GM19328 (cell line): ENCODE measurements at regions not wholly inside any gene's neighbourhood (a gene's known extent, or its start where the extent isn't known, plus 50 kb on each side); places are given as distances from the start of the nearest gene placed in this dataset.

ENCODE experiments used
- ATAC-seq: cut with Tn5 transposase; IDR thresholded peaks from one replicate; pipeline ENCODE4 v1.9.1; 2021; ENCODE audit warnings: mild to moderate bottlenecking, moderate library complexity; ENCODE audit not compliant: unreplicated experiment

DNA sequence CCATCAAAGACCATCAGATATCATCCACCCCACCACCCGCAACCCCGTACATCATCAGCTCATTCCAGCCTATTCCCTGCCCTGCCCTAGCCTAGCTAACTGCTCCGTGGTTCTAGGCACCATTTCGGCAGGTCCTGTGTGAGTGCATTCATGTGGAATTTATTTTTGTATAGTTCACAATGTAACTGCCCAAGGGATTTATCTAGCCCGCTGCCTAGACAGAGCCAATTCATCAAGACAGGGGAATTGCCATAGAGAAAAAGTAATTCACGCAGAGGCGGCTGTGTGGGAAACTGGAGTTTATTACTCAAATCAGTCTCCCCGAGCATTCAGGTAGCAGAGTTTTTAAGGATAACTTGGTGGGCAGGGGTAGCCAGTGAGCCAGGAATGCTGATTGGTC is 109.2 kb upstream of the UBL3 start:
- ATAC-seq, result no peak

DNA sequence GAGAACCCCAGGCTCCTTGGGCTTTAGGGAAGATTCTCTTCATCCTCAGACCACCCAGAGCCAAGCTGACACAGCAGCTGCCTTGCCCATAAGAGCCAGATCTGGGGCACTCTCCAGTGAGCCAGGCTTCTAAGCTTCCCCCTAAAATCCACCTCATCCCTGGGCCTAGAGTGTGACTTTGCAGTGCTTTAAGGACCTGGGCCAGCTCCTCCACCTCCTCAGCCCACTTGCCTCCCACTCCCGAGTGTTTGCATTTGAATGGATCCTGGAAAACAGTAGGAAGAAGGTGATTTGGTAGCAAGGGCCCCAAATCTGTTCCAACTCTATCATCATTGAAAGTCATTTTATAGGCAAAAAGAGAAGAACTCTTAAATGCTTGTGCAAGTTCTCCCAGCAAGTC is 108.7 kb upstream of the UBL3 start:
- ATAC-seq, result no peak

DNA sequence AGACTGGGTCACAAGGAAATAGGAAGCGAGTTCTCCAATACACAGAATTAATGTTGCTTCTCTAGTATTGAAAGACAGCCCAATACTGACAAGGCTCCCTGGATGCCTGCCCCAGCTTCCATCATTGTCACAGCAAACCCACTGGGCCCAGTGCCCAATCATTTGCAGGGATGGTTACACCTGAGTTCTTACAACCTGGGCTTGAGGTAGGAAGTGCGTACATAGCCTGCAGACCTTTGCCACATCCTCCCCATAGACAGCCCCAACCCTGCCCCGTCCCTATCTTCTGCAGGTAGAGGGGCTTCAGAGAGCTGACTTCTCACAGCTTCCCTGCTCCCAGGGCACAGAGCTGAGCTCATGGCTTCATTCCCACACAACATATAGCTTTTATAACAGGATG is 108.1 kb upstream of the UBL3 start:
- ATAC-seq, result no peak

DNA sequence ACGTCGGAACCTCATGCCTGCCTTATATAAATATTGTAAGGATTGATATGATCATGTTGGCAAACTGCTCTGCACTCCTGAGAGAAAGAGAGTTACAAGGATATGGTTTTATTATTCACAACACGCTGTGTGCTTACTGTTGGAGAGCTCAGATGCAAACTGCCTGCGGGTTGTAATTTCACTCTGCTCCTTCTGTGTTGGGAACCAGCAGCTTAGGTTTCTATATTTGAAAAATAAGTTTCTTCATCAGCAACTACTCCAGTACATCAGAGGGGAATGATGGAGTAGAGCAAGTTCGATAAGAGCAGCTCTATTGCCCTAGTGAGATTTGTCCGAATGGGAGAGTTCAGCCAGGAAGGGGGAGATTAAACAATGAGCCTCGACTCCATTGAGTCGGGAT is 106.9 kb upstream of the UBL3 start:
- ATAC-seq, result no peak

DNA sequence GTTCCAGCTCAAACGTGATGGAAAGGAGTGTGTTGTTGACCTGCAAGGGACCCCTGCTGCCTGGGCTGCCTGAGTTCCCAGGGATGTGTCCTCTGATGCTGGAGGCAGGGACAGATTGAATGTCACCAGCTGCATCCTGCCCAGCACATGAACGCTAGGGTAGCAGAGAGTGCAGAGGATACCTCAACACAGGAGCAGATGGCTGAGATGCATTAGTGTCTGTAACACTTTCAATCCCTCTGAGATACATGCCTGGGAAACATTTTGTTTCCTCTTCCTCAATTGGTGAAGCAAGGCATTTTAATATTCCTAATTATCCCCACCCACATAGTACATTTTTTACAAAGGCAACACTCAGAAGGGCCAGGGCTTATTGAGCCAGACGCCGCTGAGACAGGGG is 106.4 kb upstream of the UBL3 start:
- no peak for ATAC-seq

DNA sequence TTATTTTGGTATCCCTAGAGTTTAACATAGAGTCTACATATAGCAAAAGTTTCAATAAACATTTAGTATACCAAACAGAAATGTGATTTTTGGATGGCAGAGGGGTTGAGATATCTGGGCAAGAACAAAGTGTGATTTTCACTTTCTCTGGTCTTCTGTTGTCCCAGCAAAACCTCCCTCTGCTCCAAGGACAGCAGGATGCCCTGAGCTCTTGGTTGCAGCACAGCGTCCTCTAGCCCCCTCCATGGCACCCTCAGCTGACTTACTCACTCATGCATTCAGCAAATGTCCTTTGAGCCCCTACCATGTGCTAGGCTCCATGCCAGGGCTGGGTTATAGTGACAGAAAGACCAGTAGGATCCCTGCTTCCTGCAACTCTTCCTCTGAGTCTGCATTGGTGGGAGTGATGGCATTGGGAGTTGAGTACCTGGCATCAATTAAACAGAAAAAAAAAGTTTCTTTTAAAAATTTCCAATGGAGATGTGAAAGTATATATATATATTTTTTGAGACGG is 104.8 kb upstream of the UBL3 start:
- no peak for ATAC-seq

DNA sequence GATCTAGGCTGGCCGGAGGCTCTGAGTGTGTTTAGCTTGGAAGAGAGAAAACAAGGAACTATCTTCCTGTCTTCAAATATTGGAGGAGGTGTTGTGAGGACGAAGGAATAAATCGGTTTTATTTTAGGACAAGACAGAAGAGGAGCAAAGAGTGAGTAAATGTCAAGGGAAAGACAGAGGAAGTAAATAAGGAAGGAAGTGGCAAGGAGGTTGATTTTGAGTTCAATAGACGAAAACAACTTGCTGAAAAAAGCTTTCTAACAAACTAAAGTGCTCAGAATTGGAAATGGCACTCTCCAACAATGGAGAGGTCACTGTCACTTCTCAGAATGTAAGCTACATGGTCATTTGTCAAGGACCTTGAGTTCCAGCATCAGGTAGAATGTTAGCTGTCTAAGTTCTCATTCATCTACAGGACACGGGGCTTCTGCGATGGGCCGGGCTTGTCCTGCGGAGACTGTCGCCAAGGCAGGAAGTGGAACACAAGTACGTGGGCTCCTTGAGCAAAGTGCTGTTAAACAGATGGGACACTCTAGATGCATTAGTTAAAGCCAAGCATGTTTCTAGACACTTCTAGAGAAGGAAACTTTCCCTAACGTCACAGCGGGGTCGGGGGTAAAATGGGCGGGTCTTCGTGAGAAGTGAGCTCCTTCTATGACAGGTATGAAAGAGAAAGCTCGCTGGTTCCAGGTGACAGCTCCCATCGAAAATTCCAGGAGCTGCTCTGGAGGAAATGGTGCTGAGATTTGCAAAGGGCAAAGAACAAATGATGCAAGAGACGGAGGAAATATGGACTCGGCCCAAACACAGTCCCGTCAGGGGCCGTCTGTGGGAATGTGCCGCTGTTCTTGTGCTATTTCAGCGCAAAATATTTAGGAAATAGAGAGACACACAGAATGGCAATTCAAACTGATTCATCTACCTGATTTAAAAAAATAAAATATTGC is 103.9 kb upstream of the UBL3 start:
- ATAC-seq, result no peak

DNA sequence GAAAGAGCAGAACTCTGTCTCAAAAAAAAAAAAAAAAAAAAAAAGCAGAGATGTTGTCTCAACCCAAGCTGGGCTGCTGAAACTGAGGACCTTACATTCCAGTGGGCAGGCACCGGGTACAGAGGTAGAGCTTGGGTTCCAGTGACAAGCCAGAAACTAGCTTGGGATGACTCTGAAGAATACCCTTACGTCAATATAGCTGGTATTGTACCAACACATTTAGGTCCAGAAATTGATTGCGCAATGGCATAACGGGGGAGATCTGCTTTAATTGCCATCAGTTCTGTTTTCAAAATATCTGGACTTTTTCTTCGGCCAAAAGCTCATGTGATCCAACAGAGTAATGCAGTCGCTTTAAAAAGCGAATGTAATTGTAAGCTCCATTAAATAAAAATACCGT is 103.1 kb upstream of the UBL3 start:
- ATAC-seq, result no peak

DNA sequence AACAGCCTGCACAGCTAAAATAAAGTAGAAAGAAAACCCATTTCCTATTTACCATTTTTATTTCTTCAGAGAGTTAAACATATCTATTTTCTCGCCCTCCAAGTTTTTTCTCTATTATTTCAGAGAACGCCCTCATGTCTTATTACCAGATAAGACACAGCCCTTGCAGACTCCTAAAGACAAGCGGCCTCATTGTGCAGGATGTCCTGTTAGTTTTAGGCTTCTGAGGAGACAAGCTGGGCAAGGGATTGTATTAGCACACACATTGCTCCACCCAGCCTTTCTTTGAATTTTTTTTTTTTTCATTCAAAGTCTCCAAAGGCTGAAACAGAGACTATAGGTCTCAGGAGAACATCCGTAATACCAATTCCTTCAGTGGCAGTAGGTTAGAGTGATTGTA is 101.8 kb upstream of the UBL3 start:
- no peak for ATAC-seq

DNA sequence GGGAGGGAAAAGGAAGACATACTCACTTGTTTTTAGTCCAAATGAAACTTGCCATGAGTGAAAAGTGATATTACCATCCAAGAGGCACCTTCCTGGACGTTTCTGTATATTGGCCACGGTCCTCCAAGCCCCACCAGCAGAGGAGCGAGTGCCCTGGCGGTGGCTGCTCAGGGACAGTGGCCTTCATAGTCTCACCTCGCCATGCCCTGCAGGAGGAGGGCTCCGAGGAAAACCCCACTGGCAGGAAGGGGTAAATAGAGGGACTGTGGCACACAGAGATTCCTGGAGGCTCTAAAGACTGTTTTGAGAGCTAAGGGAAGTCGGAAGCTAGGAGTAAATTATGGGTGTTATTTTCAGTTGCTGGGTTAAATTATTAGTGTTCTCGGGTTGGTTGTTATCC is 98.4 kb upstream of the UBL3 start:
- no peak for ATAC-seq

DNA sequence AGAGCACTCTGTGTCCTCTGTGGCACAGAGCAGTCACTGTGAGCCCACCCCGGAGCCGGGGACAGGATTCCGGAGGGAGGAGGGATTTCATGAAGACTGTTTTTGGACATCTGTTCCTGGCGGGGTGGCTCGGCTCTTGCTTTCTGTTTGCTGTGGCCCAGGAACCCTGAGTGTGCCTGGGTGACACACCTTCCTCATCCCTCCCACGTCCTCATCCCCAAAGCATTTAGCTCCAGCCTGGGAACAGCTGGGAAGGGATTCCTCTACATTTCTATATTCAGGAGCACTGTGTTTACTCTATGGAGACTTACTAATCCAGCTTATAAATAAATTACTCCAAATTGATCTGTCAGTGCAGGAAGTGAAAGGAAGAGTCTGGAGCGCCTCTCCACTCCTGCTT is 97.8 kb upstream of the UBL3 start:
- no peak for ATAC-seq

DNA sequence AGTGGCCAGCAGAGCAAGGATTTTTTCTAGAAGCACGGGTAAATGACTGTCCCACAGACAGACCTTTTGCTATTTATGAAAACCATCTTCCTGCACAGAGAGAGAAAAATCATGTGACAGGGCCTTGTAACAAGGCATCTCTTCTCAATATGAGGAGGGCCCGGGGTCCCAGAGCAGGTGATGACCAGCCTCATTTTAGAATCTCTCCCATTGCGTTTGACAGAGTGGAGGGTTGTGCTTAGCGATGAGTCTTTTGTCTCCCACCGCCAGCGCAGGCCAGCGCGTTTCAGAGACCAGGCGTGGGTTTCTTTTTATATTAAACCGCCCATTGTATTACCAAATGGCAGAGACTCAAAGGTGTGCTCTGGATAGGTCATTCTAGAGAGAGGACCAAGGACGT is 97.4 kb upstream of the UBL3 start:
- ATAC-seq, result no peak

DNA sequence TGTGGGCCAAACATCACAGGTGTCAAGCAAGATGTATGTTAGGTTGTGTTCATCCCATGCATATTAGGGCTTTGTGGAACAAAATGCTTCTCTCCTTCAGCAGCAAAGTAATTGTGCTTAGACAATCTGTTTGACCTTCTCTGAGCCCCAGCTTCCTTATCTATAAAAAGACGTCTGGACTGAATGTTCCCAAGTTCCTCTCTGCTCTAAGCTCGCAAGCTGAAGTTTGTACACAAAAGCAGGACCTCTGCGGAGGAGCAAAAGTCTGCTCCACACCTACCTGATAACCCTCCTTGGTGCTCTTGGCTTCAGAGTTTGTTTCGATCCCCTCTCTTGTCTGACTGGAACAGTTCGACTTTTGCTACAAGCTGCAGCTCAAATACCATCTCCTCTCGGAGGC is 95.7 kb upstream of the UBL3 start:
- no peak for ATAC-seq

DNA sequence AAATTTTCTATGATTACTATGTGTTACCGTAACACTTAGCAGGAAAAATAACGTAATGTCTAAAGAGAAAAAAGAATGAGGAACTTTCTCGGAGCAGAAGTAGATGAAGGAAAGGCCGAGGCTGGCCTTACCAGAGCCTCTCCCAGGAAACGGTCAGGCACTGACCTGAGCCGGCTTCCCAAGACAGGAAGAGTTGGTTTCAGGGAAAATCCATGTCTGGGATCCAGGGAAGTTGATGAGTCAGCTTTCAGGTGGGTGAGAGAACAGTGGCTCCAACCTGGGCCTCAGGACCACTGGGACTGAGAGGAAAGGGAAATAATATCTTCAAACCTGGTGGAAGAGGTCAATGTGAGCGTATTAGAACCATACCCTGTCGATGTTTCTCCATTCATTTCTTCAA is 93.3 kb upstream of the UBL3 start:
- ATAC-seq, result no peak

DNA sequence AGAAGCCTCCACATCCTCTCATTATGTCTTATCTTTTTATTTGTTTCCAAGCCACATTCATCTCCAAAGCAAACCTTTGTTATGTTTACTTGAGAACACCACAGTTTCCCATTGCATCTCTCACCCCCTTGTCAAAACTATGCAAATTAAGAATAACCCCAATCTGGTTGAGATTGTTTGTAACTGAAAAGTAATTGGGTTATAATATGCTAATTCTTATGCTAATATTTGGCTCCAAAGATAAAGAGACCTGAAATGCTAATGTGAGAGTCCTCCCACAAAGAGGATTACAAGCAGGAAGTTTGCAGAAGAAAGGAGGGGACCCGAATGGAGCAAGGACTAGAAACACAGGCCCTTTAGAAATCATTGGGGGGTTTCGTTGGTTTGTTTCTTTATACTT is 92.9 kb upstream of the UBL3 start:
- ATAC-seq, result no peak

DNA sequence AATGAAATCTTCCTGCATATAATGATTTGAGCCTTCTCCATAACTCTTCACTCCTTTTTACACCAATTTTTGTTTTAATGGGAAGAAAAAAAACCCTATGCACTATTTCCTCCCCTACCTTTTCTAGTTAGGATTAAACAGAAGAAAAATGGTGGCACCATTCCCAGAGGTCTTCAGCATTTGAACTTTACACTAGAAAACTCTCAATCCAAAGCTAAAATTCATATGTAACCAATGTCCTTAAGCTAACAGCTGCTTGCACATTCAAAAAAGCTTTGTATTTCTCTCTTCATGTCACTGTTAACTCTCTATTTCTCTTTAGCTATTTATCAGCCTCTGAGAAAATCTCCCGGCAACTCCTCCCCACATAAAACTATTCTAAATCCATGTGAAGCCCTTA is 90.3 kb upstream of the UBL3 start:
- ATAC-seq, result no peak

DNA sequence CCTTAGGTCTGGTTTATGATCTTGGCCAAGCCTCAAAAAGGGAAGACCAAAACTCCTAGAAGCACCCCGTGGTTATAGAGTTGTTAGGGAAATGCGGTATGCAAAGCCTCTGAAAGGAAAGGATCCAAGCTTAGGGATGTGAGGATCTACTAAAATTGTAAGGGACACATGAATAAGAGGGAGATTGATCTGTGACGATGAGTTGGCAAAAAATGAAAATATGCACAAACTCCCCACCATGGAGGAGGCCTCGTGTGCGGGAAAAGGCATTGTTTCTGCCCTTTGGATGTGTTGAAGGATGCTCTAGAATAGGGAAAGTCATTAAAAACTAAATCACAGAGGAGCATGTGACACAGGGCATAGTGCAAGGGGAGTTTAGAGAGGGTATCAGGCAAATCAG is 88.7 kb upstream of the UBL3 start:
- no peak for ATAC-seq

DNA sequence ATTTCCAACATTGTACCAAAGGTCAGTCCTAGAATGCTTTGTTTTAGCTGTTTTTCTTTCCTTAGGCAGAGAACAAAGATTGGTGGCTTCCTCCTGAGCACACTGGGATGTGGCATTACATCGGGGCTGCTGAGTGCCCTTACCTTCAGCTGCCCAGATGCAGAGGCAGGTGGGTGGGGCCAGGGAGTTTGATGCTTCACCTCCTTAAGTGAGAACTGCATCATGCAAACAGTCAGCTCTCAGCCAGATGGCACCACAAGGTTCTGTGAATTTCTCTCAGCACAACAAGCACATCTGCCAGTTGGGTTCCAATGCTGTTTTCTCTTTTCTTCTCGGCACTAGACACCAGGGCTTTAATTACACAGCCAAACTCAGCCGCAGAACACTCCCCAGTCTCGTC is 87.4 kb upstream of the UBL3 start:
- no peak for ATAC-seq

DNA sequence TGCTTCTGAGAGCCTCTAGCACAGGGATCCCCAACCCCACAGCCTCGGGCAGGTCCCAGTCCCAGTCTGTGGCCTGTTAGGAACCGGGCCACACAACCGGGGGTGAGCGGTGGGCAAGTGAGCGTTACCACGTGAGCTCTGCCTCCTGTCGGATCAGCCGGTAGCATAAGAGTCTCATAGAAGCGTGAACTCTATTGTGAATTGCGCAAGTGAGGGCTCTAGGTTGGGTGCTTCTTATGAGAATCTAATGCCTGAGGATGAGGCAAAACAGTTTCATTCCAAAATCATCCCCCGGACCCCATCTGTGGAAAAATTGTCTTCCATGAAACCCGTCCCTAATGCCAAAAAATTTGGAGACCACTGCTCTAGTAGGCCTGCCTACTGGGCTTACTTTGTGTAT is 87.0 kb upstream of the UBL3 start:
- ATAC-seq, result no peak

DNA sequence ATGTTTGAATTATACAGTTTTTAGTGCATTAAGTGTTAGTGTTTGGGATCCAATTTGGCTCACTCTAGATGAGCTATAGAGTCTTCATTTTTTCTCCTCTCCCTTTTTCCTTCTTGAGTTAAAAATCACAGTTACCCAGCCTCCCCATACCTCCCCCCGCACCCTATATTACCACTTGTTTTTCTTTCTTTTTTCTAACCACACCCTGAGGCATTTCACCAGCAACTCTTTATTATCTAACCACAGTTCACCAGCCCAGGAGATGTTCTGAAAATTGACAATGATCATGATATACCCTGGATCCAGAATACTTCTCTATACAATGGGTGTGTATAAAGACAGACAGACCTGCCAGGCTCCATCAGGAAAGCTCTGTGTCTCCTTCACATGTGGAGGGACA is 86.5 kb upstream of the UBL3 start:
- ATAC-seq, result no peak

DNA sequence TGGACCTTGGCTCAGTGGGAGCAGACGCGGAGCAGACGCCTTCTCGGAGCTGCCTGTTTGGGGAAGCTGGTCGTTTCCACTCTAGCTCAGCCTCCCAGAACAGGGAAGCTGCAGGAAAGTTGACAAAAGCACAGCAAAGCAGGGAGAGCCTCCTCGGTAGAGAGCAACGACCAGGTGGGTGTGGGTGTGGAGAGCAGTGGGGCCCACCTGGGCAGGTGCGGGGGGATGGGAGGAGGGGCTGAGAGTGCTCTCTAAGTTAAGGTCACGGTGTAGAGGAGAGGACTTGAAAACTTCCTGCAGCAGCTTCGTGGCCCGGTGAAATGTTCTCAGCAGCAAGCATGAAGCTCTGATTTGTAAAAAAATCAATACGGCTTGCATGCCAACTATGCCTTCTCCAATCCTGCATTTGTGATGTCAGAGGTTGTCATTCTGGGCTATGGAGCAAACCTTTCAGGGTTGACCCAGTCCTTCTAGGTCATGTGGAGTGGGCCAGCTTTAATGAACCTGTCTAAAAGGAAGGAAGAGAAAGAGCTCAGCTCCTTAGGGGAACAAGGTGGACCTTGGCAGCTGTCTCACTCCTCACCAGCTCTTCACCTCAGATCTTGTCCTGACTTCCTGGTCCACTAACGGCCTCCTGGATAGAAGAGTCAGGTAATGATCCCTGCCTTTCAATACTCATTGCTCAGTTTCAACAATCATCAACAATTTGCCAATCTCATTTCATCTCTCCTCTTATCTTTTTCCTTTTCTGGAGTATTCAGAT is 85.8 kb upstream of the UBL3 start:
- no peak for ATAC-seq

DNA sequence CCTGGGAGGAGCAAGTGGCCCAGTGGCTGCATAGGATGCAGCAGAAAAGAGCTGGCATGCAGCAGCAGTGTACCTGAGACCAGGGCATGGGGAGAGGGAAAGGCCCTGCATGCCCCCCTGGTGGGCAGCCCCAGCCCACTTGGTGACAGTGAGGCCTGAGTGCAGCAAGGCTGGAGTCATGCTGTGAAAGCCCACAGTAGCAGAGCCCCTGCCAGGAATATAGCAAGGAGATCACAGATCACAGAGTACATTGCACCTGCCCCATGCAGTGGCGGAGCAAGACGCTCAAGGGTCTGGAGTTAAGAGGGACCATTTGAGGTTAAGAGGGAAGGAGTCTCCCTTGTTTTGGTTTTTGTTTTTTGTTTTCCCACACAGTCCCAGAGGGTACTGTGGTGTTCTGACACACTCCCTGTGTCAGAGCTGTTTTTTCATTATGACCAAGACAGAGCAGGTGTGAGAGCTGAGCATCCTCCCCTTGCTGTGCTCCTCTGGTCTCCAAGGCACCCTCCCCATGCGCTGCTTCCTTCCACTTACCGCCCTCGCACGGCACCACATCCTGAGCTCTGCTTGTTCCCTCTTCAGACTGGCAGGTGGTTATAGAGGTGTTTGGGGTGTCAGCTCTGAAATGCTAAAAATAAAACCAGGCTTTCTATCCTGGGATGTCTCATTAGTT is 85.0 kb upstream of the UBL3 start:
- ATAC-seq, result peak; percentile 96
